ENCODE measurements at regions not wholly inside any gene's neighbourhood (a gene's known extent, or its start where the extent isn't known, plus 50 kb on each side); places are given as distances from the start of the nearest gene placed in this dataset.

DNA sequence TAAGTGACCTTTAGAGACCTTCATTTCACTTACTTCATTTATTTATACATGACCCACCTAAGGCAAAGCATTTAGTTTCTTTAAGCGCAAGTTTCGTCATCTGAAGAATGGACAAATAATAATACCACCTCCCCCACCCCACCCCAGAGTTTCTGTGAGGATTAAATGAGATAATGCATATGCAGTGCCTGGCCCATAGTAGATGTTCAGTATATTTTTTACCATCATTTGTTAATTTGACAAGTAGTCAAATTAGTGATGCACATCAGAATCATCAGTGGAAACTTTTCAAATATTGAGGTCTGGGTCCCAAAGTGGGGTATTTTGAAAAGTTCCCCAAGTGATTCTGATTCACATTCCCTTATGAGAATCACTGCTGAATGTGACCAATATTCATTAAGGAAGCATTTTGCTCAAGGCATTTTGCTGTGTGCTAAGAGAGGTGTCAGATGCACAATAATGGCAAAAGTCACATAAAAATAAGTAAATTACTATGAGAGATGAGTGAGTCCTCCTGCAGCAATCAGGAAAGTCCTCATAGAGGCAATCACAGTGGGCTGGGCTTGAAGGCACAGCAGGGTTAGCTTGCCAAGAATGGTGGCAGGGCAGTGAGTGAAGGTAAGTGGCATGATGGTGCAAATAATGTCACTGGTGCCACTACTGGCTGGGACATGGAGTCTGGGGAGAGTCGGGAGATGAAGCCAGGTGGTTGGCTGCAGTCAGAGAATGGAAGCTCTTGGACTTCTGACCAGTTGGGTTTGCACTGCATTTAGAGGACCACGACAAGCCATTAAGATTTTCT is 244.1 kb downstream of the PTEN start:
- Mint-ChIP-seq H3K9me3 (no peaks in the 10 kb centered on the region), H3K4me3 (no peak overlapping the region), H3K27ac (no peak overlapping the region), H3K36me3 (no peaks in the 10 kb centered on the region), H3K27me3 (no peaks in the 10 kb centered on the region), H3K4me1 (ENCODE audit: unreplicated experiment) (no peaks in the 10 kb centered on the region)
- TF ChIP-seq, protein P1, sequence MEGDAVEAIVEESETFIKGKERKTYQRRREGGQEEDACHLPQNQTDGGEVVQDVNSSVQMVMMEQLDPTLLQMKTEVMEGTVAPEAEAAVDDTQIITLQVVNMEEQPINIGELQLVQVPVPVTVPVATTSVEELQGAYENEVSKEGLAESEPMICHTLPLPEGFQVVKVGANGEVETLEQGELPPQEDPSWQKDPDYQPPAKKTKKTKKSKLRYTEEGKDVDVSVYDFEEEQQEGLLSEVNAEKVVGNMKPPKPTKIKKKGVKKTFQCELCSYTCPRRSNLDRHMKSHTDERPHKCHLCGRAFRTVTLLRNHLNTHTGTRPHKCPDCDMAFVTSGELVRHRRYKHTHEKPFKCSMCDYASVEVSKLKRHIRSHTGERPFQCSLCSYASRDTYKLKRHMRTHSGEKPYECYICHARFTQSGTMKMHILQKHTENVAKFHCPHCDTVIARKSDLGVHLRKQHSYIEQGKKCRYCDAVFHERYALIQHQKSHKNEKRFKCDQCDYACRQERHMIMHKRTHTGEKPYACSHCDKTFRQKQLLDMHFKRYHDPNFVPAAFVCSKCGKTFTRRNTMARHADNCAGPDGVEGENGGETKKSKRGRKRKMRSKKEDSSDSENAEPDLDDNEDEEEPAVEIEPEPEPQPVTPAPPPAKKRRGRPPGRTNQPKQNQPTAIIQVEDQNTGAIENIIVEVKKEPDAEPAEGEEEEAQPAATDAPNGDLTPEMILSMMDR (conservative IDR thresholded peaks at IDR 0.05): no peak
- DNase-seq (ENCODE audit: extremely low spot score, unreplicated experiment): no peak

DNA sequence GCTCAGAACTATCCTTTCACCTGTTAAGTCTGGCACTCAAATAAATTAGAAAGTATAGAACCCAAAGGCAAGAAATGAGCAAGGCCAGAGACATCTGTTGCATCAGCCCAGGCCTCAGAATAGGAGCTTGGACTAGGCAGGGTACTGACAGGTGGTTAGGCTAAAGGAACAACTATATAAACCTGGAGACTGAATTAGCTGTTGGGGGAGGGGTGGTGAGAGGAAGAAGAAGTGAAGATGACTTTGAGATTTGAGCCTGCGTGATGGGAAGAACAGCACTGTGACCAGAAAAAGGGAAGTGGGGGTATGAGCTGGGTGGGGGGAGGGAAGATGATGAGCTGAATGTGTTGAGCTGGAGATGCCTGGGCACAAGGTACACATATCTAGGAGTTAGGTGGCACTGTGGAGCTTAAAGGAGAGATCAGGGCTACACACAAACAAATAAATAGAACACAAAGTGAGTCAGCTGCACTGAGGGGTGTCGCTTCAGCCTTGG is 244.7 kb downstream of the PTEN start:
- TF ChIP-seq, protein P1 (conservative IDR thresholded peaks at IDR 0.05): no peak
- Mint-ChIP-seq H3K4me1 (ENCODE audit: unreplicated experiment) (no peaks in the 10 kb centered on the region), H3K27me3 (no peaks in the 10 kb centered on the region), H3K9me3 (no peaks in the 10 kb centered on the region), H3K36me3 (no peaks in the 10 kb centered on the region), H3K27ac (no peak overlapping the region), H3K4me3 (no peak overlapping the region)
- DNase-seq (ENCODE audit: extremely low spot score, unreplicated experiment): no peak

DNA sequence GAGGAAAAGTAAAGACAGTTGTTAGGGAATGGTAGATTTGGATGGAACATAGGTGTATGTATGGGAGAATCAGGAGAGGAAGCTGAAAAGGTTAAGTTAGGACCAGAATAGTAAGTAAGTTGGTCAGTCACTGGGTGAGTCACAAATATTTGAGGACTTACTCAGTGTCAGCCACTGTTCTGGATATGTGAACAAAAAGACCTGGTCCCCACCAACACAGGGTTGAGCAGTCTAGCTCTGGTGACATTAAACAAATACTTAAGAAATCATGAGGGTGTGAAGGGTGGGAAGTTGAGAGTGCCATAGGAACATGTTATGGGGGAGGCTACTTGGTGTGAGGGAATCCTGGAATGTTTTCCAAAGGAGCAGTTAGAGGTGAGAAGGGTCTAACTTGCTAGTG is 246.9 kb downstream of the PTEN start:
- Mint-ChIP-seq H3K4me1 (ENCODE audit: unreplicated experiment) (no peaks in the 10 kb centered on the region), H3K27ac (no peak overlapping the region)

DNA sequence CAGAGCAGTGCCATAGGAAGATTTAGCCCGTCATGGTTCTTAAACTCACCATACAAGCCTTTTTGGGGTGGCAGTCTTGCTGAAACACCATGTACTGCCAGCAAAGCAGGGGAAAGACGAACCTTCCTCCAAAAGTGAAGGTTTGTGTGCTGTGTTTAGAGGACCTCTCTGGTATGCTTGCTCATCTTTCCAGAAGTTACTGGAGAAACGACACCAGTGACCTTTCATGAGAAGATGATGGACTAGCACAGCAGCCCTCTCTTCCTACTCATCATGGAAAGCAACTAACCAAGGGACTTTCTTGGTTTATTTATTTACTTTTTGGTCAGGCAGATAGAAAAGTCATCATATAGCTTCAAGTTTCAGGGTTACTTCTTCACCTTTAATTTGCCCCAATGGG is 247.4 kb downstream of the PTEN start:
- H3K4me1 Mint-ChIP-seq (ENCODE audit: unreplicated experiment): no peaks in the 10 kb centered on the region
- TF ChIP-seq, protein P1 (conservative IDR thresholded peaks at IDR 0.05): no peak
- H3K9me3 Mint-ChIP-seq: no peaks in the 10 kb centered on the region
- no peak for DNase-seq (ENCODE audit: extremely low spot score, unreplicated experiment)
- H3K27me3 Mint-ChIP-seq: no peaks in the 10 kb centered on the region
- H3K4me3 Mint-ChIP-seq: no peak overlapping the region
- no peak overlapping the region for H3K27ac Mint-ChIP-seq
- H3K36me3 Mint-ChIP-seq: no peaks in the 10 kb centered on the region

More for the DNA sequence above, 246.9 kb downstream of the PTEN start:
- no peaks in the 10 kb centered on the region for H3K9me3 Mint-ChIP-seq
- TF ChIP-seq, protein P1 (conservative IDR thresholded peaks at IDR 0.05): no peak
- H3K36me3 Mint-ChIP-seq: no peaks in the 10 kb centered on the region
- H3K4me3 Mint-ChIP-seq: no peak overlapping the region
- H3K27me3 Mint-ChIP-seq: no peaks in the 10 kb centered on the region
- DNase-seq (ENCODE audit: extremely low spot score, unreplicated experiment): no peak

DNA sequence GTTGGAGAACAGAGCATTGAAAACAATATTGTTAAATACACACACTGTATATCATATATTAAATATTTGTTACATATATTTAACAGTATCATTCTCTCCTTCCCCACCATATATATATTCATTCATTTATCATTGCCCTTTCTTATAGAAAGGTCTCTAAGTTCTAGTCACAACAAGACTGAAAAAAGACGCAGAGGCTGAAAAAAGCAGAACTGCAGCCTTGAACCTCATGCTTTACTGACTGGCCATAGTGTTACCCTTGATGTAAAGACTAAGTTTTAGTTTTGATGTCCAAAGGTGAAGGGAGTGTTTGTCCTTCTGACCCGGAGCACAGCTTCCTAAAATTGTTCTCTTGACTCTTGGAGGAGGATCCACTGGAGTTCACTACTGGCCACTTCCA is 247.9 kb downstream of the PTEN start:
- no peaks in the 10 kb centered on the region for H3K9me3 Mint-ChIP-seq
- no peak overlapping the region for H3K4me3 Mint-ChIP-seq
- TF ChIP-seq, protein P1 (conservative IDR thresholded peaks at IDR 0.05): no peak
- no peaks in the 10 kb centered on the region for H3K36me3 Mint-ChIP-seq
- no peaks in the 10 kb centered on the region for H3K4me1 Mint-ChIP-seq (ENCODE audit: unreplicated experiment)
- H3K27ac Mint-ChIP-seq: no peak overlapping the region
- no peak for DNase-seq (ENCODE audit: extremely low spot score, unreplicated experiment)
- H3K27me3 Mint-ChIP-seq: no peaks in the 10 kb centered on the region

All from type B pancreatic cell (in vitro differentiated cells).